Posterior vena cava (tissue), 2 donors: ENCODE measurements at regions not wholly inside any gene's neighbourhood (a gene's known extent, or its start where the extent isn't known, plus 50 kb on each side); places are given as distances from the start of the nearest gene placed in this dataset.
"Not testable (repeated sequence)": the region's sequence is repeated elsewhere in the genome, so short reads cannot be mapped to it uniquely, and the experiment has no call there.

Experiments
- DNase-seq: peaks from one replicate; pipeline ENCODE4 v3.0.0-alpha.2; 2020; ENCODE audit warnings: low spot score
- intact Hi-C, 2 donors: fragments of 100-400 bp; cut with DNase I; formaldehyde crosslinking; loops; one replicate each; pipeline versions ENCODE4 v1.14.1 to v1.14.2; 2022 to 2023
- donor health status: DM: yes; HTN: yes; CAD: no.
- donor health status: DM: yes; HTN: yes; CAD: no.

DNA sequence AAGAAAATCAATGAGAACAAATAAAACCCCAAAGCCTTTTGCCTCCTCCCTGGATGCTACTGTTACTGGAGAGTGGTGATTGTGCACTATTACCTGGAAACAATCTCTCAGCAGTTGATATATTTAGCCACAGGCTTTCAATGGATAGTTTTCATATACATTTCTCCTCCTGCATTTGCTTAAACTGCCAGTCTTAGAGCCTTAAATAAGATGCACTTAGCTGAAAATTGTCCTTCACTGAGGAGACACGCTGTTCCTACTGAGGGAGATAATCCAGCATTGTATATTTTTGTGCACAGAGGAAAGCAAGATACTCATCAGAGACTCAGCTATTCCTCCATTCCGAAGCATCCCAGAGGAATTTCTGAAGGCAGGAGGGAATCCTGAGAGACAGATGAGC is 520.2 kb upstream of the C16orf82 start:
- intact Hi-C loops = no loop called here
- DNase-seq = no peak

DNA sequence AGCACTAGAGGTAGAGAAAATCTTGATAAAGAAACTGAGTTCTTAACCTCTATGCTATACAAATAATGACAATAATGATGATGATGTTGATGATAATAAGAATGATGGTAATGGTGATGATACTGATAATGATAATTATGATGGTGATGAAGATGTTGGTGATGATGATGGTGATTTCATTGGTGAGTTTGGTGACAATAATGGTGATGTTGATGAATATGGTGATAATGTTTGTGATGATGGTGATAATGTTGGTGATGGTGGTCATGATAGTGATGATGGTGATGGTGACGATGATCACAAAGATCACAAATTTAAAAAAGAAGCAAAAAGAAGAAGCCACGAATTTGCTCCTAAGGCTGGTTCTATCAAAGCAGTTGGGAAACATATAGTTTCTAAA is 519.0 kb upstream of the C16orf82 start:
- intact Hi-C loops = no loop called here
- DNase-seq = no peak

DNA sequence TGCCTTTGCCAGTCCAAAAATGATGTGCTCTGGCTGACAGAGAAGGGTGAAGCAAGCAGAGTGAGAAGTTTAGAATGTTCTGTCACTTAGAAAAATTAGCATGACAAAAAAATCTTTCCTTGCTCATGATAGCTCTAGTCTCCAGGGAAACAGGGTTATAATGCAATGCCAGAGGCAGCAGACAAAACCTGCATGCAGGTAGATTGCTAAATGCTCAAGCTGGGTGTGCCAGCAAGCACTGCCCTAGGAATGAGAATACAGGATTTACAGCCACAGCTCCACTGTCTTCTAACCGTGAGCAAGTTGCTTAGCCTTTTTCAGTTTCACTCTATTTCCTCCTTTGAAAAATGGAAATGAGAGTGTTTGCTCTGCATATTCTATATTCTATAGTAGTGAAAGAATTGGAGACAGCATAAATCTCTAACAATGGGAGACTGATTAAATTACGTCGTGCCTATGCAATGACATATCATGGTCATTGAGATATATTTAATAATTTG is 516.6 kb upstream of the C16orf82 start:
- intact Hi-C loops = no loop called here
- no peak for DNase-seq

DNA sequence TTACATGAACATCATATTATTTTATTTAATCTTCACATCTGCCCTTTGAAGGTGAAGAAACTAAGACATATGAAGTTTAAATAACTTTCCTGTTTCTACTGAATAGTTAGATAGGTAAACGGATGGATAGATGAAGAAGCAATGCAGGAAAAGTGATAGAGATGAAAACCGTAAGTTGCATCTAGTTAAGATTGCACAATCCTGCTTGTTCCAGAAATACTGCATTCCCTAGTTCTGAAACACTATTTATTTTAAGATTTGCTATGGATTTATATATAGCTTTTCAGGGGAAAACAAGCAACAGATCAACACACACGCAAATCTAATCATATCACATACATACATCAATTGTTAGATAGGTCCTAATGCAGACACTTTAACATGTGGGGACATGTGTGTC is 512.7 kb upstream of the C16orf82 start:
- DNase-seq = no peak
- intact Hi-C loops = no loop called here

DNA sequence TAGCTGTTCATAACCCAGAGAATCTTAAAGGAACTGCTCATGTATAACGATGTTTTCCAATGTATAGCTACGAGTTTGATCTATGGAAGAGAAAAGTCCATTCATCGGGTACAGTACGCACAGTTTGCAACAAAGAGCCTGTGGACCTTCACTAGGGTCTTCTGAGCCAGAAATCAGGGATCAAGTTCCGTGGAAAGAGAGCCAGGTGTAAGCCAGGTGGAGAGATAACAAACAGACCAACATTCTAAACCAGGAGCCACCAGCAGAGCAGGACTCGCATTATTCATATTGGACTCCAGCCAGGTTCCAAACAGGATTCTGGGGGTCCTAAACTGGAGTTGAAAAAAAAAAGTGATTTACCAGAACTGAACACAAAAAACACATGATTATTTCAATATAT is 505.4 kb upstream of the C16orf82 start:
- intact Hi-C loops = no loop called here
- DNase-seq = no peak

DNA sequence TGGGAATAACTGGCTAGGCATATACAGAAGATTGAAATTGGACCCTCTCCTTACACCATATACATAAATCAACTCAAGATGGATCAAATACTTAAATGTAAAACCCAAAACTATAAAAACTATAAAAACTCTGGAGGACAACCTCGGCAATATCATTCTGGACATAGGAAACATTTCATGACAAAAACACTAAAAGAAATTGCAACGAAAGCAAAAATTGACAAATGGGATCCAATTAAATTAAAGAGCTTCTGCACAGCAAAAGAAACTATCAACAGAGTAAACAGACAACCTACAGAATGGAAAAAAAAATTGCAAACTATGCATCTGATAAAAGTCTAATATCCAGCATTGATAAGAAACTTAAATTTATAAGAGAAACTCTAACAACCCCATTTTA is 503.7 kb upstream of the C16orf82 start:
- intact Hi-C loops = no loop called here
- DNase-seq = no peak

DNA sequence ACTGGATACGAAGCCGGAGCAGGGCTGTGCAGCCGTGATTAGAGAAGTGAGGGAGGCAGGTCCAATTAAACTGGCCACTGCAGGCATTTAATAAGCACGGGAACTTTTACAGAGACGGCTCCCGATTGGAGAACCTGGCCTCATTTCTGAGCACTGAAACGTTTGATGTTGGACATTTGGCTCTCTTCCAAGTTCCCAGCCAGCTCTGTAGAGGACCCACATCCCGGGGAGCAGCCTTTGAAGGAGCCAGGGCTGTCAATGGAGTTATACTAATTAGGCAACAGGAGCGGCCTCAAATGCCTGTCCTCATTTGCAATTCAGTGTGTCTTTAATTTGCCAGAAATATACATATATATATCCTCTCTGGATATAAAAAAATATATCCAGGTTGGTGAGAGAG is 499.4 kb upstream of the C16orf82 start:
- DNase-seq = no peak
- intact Hi-C loops = no loop called here

DNA sequence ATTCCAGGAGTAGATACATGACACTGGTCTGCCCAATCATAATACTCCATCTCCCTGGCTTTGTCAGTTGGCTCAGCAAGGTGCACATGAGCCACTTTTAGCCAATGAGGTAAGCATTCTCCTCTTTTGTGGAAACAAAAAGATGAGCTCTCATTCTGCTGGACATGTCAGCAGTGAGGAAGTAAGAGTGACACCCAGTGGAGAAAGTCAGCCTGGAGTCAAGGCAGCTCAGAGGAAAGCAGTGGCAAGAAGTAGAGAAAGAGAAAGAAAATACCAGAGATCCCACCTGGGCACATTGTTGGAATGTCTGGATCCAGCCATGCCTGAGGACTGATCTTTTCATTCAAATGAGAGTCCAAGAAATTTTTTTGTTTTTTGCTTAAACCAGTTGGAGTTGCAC is 496.9 kb upstream of the C16orf82 start:
- intact Hi-C loops = no loop called here
- DNase-seq = no peak

DNA sequence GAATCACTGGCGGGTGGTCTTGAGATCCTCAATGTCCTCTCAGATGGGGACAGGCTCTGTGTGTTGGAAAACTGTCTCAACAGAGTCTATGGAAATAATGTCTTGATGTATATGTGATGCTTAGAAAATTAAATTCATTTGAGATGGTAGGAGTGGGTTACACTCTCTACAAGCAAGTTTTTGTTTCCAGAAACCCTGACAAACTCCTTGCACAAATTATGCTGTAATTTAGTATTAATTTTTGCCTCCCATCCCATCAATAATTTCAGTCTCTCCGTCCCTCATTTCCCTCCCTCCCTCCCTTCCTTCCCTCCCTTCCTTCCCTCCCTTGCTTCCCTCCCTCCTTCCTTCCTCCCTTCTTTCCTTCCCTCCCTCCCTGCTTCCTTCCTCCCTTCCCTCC is 488.0 kb upstream of the C16orf82 start:
- intact Hi-C loops = no loop called here
- no peak for DNase-seq

DNA sequence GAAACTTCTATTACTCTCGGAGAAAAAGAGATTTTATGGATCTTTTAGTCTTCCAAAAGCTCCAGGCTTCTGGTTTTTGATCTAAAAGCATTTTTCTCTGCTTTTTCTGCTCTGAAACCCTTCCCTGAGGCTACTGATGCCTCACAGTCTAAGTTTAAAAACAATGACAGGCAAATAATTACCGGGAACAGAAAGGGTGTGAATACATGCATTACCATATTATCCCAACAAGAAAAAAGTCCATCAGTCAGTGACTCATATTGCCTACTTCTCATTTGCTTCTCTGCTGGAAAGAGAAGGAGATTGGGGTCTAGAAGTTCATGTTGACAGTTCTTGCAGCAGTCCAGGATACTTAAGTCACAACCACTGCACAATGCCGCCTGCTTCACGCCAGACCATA is 482.9 kb upstream of the C16orf82 start:
- no peak for DNase-seq
- intact Hi-C loops = no loop called here

DNA sequence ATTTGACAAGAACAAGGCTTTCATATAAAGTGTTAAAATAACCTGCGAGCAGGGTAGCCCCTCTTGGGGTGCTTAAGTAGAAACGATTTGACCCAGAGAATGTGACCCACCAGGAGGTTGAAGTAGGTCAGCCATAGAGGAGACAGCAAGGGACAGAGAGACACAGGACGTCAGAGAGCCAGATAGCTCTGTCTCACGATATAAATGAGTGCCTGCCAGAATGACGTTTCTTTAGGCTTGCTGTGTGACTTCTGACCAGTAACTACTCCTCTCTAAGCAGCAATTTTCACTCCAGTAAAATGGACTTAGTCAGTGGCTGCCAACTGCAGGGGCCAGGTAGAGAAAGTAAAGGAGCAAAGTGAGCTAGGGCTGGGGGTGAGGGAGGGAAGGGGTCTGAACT is 473.0 kb upstream of the C16orf82 start:
- intact Hi-C loops = no loop called here
- no peak for DNase-seq

DNA sequence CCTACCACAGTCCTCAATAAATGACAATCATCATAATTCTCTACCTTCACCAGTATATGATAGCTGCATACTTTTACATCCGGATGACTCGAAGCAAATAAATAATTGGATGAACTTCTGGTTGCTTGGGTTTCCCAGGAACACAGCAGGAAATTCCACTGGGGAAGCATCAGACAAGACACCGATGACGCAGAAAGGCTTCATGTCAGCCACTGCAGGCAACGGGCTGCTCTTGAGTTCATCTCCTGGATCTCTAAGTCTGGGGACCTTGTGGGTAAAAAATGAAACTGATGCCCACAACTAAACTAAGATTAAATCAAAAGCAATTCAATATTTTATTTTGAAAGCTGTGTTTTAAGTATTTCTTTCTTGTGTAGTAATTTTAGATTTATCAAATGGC is 472.1 kb upstream of the C16orf82 start:
- intact Hi-C loops = no loop called here
- no peak for DNase-seq

DNA sequence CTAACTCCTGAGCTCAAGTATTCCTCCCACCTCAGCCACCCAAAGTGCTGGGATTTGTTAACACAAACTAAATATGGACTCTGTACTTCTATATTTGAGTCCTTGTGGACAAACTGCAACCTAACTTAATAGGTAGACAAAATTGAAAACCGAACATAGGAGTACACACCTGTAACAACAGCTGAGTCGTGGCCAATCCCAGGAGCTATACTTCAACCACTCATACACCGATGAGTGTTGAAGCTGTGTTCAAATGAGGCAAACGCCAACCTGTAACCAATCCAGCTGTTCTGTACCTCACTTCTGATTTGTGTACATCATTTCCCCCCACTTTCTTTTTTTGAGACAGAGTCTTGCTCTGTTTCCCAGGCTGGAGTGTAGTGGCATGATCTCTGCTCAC is 471.5 kb upstream of the C16orf82 start:
- DNase-seq = no peak
- intact Hi-C loops = no loop called here

DNA sequence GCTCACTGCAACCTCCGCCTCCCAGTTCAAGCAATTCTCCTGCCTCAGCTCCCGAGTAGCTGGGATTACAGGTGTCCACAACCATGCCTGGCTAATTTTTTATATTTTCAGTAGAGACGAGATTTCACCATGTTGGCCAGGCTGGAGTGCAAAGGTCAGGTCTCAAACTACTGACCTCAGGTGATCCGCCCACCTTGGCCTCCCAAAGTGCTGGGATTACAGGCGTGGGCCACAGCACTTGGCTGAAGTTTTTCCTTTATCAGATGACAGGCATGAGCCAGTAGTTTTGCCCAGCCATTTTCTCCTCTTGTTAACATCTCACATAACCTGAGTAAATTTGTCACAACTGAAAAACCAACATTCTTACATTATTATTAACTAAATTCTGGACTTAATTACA is 470.7 kb upstream of the C16orf82 start:
- DNase-seq = not testable (repeated sequence)

DNA sequence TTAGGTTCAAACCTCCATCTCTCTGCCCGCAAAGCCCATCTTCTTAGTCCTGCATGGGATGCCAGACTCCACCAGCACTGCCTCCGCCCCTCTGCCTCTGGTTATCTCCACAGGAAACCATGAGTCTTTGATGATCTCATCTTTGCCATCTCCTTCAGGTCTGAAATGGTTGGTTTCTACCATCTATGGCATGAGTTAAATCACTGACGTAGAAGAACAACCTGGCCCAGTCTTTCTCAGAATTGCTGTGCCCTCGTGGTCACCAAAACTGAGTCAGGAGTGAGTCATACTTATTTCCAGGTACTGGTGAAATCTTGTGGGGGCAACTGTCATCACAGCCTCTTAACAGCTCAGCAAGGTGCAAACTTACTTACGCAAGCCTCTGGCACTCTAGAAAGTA is 468.7 kb upstream of the C16orf82 start:
- intact Hi-C loops = no loop called here
- DNase-seq = no peak

More for the DNA sequence above, 470.7 kb upstream of the C16orf82 start:
- intact Hi-C loops = not testable (repeated sequence)

DNA sequence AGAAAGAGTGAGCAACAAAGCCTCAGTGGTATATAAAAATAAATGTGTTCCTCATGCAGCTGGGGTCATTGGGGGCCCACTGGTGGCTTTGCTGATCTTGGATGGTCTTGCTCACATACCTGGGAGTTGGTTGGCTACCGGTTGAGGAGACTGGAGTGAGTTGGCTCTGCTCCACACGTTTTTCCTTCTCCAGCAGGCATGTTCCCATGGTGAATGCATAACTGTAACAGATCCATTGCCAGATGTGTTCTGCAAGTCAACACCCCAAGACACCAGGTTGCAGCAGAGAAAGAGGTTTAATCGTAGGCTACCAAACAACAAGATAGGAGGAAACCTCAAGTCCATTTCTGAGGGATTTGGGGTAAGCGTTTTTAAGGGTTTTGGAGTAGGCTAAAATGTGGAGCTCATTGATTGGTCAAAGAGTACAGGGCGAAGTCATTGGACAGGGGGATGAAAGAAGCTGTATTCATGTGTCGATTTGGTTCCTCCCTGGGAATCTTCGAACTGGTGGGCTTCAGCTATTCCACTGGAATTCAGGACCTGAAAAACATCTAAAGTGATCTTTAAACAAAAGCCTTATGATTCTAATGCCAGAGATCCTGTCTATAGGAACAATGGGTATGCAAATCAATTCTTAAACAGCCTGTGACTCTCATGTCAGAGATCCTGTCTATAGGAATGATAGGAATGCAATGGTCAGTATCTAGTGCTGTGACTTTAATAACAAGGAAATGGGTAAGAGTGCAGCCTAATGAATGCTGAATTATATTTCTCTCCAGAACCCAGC is 467.5 kb upstream of the C16orf82 start:
- intact Hi-C loops = no loop called here
- DNase-seq = no peak

DNA sequence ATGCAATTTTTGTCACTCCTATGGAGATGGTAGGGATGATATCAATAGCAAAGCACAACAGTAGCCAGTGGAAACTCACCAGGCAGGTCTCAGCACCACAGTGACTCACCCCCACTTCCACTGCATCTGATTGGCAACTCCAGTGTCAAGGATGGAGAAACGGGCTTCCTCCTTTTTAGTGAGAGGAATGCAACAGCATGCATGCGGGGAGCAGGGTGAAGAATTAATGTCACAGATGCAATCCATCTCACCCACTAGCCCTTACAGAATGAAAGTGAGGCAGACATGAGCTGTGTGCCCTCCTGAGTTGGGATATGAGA is 467.0 kb upstream of the C16orf82 start:
- DNase-seq = no peak
- intact Hi-C loops = loop anchor here in 1 of 2 donors (10.0 kb wide), 1 partner anchor 55 kb away; no protein-coding TSS in a partner anchor

DNA sequence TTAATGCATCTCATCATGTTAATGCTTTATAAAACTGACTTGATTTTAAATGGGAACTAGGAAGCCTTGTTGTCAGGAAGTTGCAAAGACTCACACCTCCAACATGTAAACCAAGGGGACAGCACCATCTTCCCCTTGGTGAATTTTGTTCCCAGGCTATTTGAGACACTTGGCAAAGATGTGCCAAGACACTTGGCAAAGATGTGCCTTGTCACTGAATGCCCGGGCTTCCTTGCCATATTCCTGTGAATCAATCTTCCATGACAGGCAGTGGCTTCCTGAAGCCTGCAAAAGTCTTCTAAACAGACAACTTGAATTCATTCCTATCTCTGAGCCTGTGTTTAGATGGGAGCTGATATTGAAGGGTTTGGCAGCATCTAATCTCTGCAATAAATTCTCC is 465.4 kb upstream of the C16orf82 start:
- intact Hi-C loops = loop anchor here in 1 of 2 donors (10.0 kb wide), 1 partner anchor 53 kb away; no protein-coding TSS in a partner anchor
- no peak for DNase-seq

DNA sequence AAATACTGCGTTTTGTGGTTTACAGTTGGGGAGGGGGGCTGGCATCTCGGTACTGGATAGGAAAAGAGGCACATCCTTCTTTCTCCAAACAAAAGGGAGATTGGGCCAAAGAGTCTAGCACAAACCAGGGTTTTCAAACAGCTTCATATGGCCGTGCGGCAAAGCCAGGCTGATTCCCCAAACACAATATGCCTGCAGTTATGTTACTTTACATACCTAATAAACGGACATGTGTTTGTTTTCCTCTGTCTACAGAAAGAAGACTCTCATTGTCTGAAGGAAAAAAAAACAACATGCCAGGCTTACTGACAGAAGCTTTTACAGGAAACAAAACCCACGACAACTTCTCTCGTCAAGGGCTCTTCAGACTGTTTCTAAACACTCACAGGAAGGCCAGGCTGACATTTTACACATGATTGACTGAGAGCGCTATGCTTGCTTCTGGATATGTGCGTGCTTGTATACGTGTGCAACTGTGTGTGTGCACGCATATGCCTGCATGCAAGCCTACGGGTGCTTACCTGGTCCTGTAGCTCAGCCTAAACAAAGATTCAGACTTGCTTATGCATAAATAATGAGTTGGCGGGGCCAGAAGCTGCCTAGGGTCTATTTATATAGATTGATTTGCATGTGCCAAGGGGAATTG is 461.0 kb upstream of the C16orf82 start:
- DNase-seq = no peak
- intact Hi-C loops = loop anchor here in 1 of 2 donors (10.0 kb wide), 1 partner anchor 49 kb away; no protein-coding TSS in a partner anchor

DNA sequence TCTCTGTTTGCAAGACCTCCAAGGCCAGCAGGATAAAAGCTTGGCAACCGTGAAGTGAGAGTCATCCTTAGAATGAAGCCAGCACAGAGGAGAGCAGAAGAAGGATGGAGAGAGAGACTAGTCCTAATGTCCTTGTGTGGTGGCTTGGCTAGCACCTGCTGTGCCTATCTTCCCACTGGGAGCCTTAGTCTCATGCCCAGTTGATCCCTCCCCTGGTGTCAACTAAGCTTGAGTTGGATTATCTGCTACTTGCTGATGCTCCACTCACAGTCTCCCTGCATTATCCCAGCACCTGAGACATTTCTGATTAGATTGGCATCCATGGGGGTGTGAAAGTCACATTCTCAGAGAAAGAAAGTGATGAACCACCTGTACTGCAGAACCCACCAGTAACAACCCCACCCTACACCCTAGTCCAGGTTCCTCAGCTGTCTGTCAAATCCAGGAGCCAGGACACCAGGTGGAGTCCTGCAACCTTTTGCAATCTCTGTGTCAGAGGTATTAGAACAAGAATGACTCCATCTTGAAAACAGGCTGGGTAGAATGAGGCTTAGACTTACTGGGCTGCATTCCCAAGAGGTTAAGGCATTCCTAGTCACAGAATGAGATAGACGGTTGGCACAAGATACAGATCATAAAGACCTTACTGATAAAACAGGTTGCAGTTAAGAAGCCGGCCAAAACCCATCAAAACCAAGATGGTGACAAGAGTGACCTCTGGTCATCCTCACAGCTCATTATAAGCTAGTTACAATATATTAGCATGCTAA is 460.2 kb upstream of the C16orf82 start:
- intact Hi-C loops = loop anchor here in 1 of 2 donors (10.0 kb wide), 1 partner anchor 48 kb away; no protein-coding TSS in a partner anchor

More for the DNA sequence above, 460.2 kb upstream of the C16orf82 start:
- DNase-seq = no peak
